ENCODE measurements at regions not wholly inside any gene's neighbourhood (a gene's known extent, or its start where the extent isn't known, plus 50 kb on each side); places are given as distances from the start of the nearest gene placed in this dataset.

DNA sequence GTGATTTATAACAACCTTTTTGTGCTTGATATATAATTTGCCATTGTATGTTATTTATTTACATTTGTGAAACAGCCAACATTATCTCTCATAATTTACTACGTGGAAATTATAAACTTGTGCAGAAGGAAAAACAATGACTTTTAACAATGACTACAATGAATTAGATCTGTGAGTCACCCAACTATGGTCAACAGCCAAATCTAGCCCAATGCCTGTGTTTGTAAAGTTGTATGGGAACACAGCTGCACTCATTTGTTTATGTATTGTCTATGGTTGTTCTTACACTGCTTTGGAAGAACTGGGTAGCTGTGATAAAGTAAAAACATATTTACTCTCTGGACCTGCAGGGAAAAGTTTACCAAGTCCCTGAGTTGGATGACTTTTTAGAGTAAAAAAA is 110.4 kb downstream of the OTOL1 start:
- TF ChIP-seq, protein P1, sequence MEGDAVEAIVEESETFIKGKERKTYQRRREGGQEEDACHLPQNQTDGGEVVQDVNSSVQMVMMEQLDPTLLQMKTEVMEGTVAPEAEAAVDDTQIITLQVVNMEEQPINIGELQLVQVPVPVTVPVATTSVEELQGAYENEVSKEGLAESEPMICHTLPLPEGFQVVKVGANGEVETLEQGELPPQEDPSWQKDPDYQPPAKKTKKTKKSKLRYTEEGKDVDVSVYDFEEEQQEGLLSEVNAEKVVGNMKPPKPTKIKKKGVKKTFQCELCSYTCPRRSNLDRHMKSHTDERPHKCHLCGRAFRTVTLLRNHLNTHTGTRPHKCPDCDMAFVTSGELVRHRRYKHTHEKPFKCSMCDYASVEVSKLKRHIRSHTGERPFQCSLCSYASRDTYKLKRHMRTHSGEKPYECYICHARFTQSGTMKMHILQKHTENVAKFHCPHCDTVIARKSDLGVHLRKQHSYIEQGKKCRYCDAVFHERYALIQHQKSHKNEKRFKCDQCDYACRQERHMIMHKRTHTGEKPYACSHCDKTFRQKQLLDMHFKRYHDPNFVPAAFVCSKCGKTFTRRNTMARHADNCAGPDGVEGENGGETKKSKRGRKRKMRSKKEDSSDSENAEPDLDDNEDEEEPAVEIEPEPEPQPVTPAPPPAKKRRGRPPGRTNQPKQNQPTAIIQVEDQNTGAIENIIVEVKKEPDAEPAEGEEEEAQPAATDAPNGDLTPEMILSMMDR (IDR thresholded peaks at IDR 0.05): no peak
- no peak for TF ChIP-seq POLR2A (IDR thresholded peaks at IDR 0.05)
